IMR-90 (cell line): ENCODE measurements at regions not wholly inside any gene's neighbourhood (a gene's known extent, or its start where the extent isn't known, plus 50 kb on each side); places are given as distances from the start of the nearest gene placed in this dataset.

Experiments used
- ATAC-seq: fragments of 200-7000 bp; cut with Tn5 transposase; 2 replicates; pipeline ENCODE4 v1.9.1; 2020; ENCODE audit warnings: low read depth, mild to moderate bottlenecking, moderate library complexity
- BruUV-seq: library from RNA; stranded (reverse); fragments of 400-500 nt; replicated peaks from 2 replicates; lab custom pipeline; 2021; lab: Mats Ljungman, UMichigan
- CTCF ChIA-PET: fragments of 300-600 bp; formaldehyde crosslinking; extraction: SDS; loops from one replicate; lab custom pipeline; 2021; ENCODE audit warnings: antibody characterized with exemption; lab: Yijun Ruan, JAX
- POLR2A ChIA-PET: fragments of 300-600 bp; sonication (Branson Sonifier 250); formaldehyde crosslinking; loops from one replicate; lab custom pipeline; 2022; ENCODE audit warnings: antibody characterized with exemption; ENCODE audit not compliant: unreplicated experiment; lab: Charles Lee
- DNase-seq: peaks from one replicate; pipeline ENCODE4 v3.0.0; 2013
- H2AFZ ChIP-seq: replicated peaks from 2 replicates; pipeline ENCODE3; 2013; ENCODE audit warnings: low read length, mild to moderate bottlenecking; ENCODE audit not compliant: poor library complexity
- H2AK5ac ChIP-seq: 2 replicates; pipeline ENCODE4 v1.6.1; 2013; ENCODE audit warnings: low read depth, low read length, inconsistent platforms
- H2AK9ac ChIP-seq: replicated peaks from 2 replicates; pipeline ENCODE3; 2013; ENCODE audit warnings: mild to moderate bottlenecking, low read depth, low read length, moderate library complexity; ENCODE audit not compliant: poor library complexity
- H2BK120ac ChIP-seq: 2 replicates; pipeline ENCODE4 v1.6.1; 2013; ENCODE audit warnings: low read depth, low read length, inconsistent platforms
- H2BK15ac ChIP-seq: 3 replicates; pipeline ENCODE4 v1.6.1; 2013; ENCODE audit warnings: low read depth, low read length, inconsistent platforms
- H2BK20ac ChIP-seq: 2 replicates; pipeline ENCODE4 v1.6.1; 2013; ENCODE audit warnings: low read depth, mild to moderate bottlenecking, inconsistent platforms, low read length, moderate library complexity
- H2BK5ac ChIP-seq: 2 replicates; pipeline ENCODE4 v1.6.1; 2013; ENCODE audit warnings: mild to moderate bottlenecking, low read depth, low read length, inconsistent platforms; ENCODE audit not compliant: poor library complexity, severe bottlenecking
- H3K14ac ChIP-seq: replicated peaks from 2 replicates; pipeline ENCODE4 v1.6.1; 2013; ENCODE audit warnings: low read depth, low read length, inconsistent platforms
- H3K18ac ChIP-seq: 2 replicates; pipeline ENCODE4 v1.6.1; 2013; ENCODE audit warnings: low read depth, low read length, control low read depth
- H3K23ac ChIP-seq: 2 replicates; pipeline ENCODE4 v1.6.1; 2013; ENCODE audit warnings: low read depth, low read length, inconsistent platforms
- H3K27ac ChIP-seq: 2 replicates; pipeline ENCODE4 v1.5.1; 2013; ENCODE audit warnings: mild to moderate bottlenecking, control low read depth, low read length; ENCODE audit not compliant: insufficient read depth
- H3K27me3 ChIP-seq: 2 replicates; pipeline ENCODE4 v1.6.1; 2013; ENCODE audit warnings: low read length; ENCODE audit not compliant: control insufficient read depth, insufficient read depth
- H3K36me3 ChIP-seq: 2 replicates; pipeline ENCODE4 v1.6.1; 2013; ENCODE audit warnings: low read length, mixed read lengths; ENCODE audit not compliant: control insufficient read depth, insufficient read depth
- H3K4ac ChIP-seq: 2 replicates; pipeline ENCODE4 v1.6.1; 2013; ENCODE audit warnings: low read depth, low read length, inconsistent platforms
- H3K4me1 ChIP-seq: 2 replicates; pipeline ENCODE4 v1.6.1; 2013; ENCODE audit warnings: low read length, mixed read lengths; ENCODE audit not compliant: control insufficient read depth, insufficient read depth
- H3K4me2 ChIP-seq: 2 replicates; pipeline ENCODE4 v1.6.1; 2013; ENCODE audit warnings: low read depth, mild to moderate bottlenecking, control low read depth, low read length, moderate library complexity
- H3K4me3 ChIP-seq: 2 replicates; pipeline ENCODE4 v1.5.1; 2013; ENCODE audit warnings: low read depth, mild to moderate bottlenecking, control low read depth, low read length, moderate library complexity; ENCODE audit not compliant: insufficient read depth
- H3K56ac ChIP-seq: 2 replicates; pipeline ENCODE4 v1.6.1; 2013; ENCODE audit warnings: low read length, inconsistent platforms; ENCODE audit not compliant: insufficient read depth; ENCODE audit errors: extremely low read depth
- H3K79me1 ChIP-seq, 2 experiments: 2 replicates each; pipeline ENCODE4 v1.6.1; 2013; ENCODE audit warnings: low read length in 2 of 2, inconsistent platforms in 1 of 2, low read depth in 1 of 2
- H3K9ac ChIP-seq: 2 replicates; pipeline ENCODE4 v1.6.1; 2013; ENCODE audit warnings: low read depth, low read length, control low read depth
- H3K9me1 ChIP-seq: 2 replicates; pipeline ENCODE4 v1.6.1; 2013; ENCODE audit warnings: low read length, inconsistent platforms; ENCODE audit not compliant: insufficient read depth
- H3K9me3 ChIP-seq: 2 replicates; pipeline ENCODE4 v1.6.1; 2013; ENCODE audit warnings: low read length; ENCODE audit not compliant: control insufficient read depth, insufficient read depth
- H4K20me1 ChIP-seq: 2 replicates; pipeline ENCODE4 v1.6.1; 2013; ENCODE audit warnings: low read length, inconsistent platforms; ENCODE audit not compliant: insufficient read depth
- H4K5ac ChIP-seq: 2 replicates; pipeline ENCODE4 v1.6.1; 2013; ENCODE audit warnings: mild to moderate bottlenecking, low read depth, low read length, control low read depth
- H4K8ac ChIP-seq, 2 experiments: 2 replicates each; pipeline ENCODE4 v1.6.1; 2013; ENCODE audit warnings: low read depth in 2 of 2, low read length in 2 of 2, control low read depth in 1 of 2, inconsistent platforms in 1 of 2
- H4K91ac ChIP-seq: 2 replicates; pipeline ENCODE4 v1.6.1; 2013; ENCODE audit warnings: low read depth, low read length, inconsistent platforms; ENCODE audit not compliant: insufficient read depth
- BHLHE40 ChIP-seq: fragments of 150-350 bp; IDR thresholded peaks from 2 replicates; pipeline ENCODE4 v1.6.1; 2016; ENCODE audit warnings: mild to moderate bottlenecking, low read depth, low read length
- CEBPB ChIP-seq: IDR thresholded peaks from 2 replicates; pipeline ENCODE4 v1.6.1; 2012; ENCODE audit warnings: low read depth, low read length, improper control_type of control experiment
- CTCF ChIP-seq: conservative IDR thresholded peaks from 2 replicates; pipeline ENCODE4 v1.5.1; 2012; ENCODE audit warnings: mild to moderate bottlenecking, low read depth, low read length, improper control_type of control experiment
- ELK1 ChIP-seq: fragments of 150-350 bp; IDR thresholded peaks from 2 replicates; pipeline ENCODE4 v1.6.1; 2016; ENCODE audit warnings: low read depth, mild to moderate bottlenecking, low read length, moderate library complexity, borderline replicate concordance
- FOS ChIP-seq: fragments of 150-350 bp; IDR thresholded peaks from 2 replicates; pipeline ENCODE4 v1.6.1; 2016; ENCODE audit warnings: low read depth, low read length
- MAFK ChIP-seq: IDR thresholded peaks from 2 replicates; pipeline ENCODE4 v1.6.1; 2012; ENCODE audit warnings: low read depth, low read length, improper control_type of control experiment
- MXI1 ChIP-seq: IDR thresholded peaks from 2 replicates; pipeline ENCODE4 v1.6.1; 2012; ENCODE audit warnings: low read depth, mild to moderate bottlenecking, low read length, moderate library complexity, borderline replicate concordance
- POLR2A ChIP-seq: IDR thresholded peaks from 2 replicates; pipeline ENCODE4 v1.6.1; 2012; ENCODE audit warnings: mild to moderate bottlenecking, low read depth, low read length
- RAD21 ChIP-seq: IDR thresholded peaks from 2 replicates; pipeline ENCODE4 v1.6.1; 2012; ENCODE audit warnings: low read length, improper control_type of control experiment
- RCOR1 ChIP-seq: IDR thresholded peaks from 2 replicates; pipeline ENCODE4 v1.6.1; 2012; ENCODE audit warnings: mild to moderate bottlenecking, low read length, improper control_type of control experiment; ENCODE audit not compliant: insufficient replicate concordance
- RFX5 ChIP-seq: IDR thresholded peaks from 2 replicates; pipeline ENCODE4 v1.8.0; 2012; ENCODE audit warnings: low read depth, mild to moderate bottlenecking, low read length, moderate library complexity
- SMC3 ChIP-seq: fragments of 150-350 bp; IDR thresholded peaks from 2 replicates; pipeline ENCODE4 v1.6.1; 2016; ENCODE audit warnings: low read depth, mild to moderate bottlenecking, antibody characterized with exemption, low read length, moderate library complexity
- USF2 ChIP-seq: fragments of 150-350 bp; IDR thresholded peaks from 2 replicates; pipeline ENCODE4 v1.6.1; 2017; ENCODE audit warnings: mild to moderate bottlenecking, antibody characterized with exemption, low read length, low read depth
- WGBS, 2 experiments: methylation state at CpG; one replicate each; pipeline versions ENCODE4 v1.1.5 to v1.1.7; 2013; ENCODE audit warnings: missing lambda C conversion rate in 2 of 2; ENCODE audit not compliant: insufficient read length in 1 of 2; ENCODE audit errors: extremely low coverage in 2 of 2; 5-methylcytosine and 5-hydroxymethylcytosine counted together
- dilution Hi-C: fragments of 300-500 bp; cut with HindIII; formaldehyde crosslinking; loops from one replicate; pipeline ENCODE4 v1.14.3; 2018; ENCODE audit warnings: low sequenced_read_pairs; ENCODE audit not compliant: unreplicated experiment
- in situ Hi-C: fragments of 300-500 bp; cut with MboI; formaldehyde crosslinking; loops from 3 replicates; pipeline ENCODE4 v1.14.3; 2019; ENCODE audit warnings: low sequenced_read_pairs, inconsistent platforms, mixed read lengths
- intact Hi-C: fragments of 100-400 bp; cut with micrococcal nuclease; formaldehyde crosslinking; loops from 2 replicates; pipeline ENCODE4 v1.10.0; 2022

GRCh38 chr5:74007193-74007592, 381.2 kb downstream of the ARHGEF28 start:
- dilution Hi-C loops: no loop called here
- in situ Hi-C loops: no loop called here
- WGBS, 2 experiments: no CpG with 5 or more reads among the region's 1 CpG
- Histone ChIP-seq H3K56ac (no peak overlapping the region), H3K14ac (no peak overlapping the region), H3K9me3 (no peaks in the 10 kb centered on the region), H2AK9ac (no peak overlapping the region), H3K9ac (no peak overlapping the region), H2BK120ac (no peak overlapping the region), H2BK20ac (no peak overlapping the region), H3K4ac (no peak overlapping the region), H2AK5ac (no peak overlapping the region), H3K36me3 (no peaks in the 10 kb centered on the region), H3K27ac (no peak overlapping the region), H3K4me3 (no peak overlapping the region), H3K79me1 (no peaks in the 10 kb centered on the region), H4K5ac (no peak overlapping the region), H3K9me1 (no peaks in the 10 kb centered on the region), H4K20me1 (no peaks in the 10 kb centered on the region), H2BK15ac (no peak overlapping the region), H3K23ac (no peak overlapping the region), H4K91ac (no peak overlapping the region), H3K27me3 (peaks cover 9% of the 10 kb centered on the region), H2BK5ac (no peak overlapping the region), H3K18ac (no peak overlapping the region), H3K4me2 (no peak overlapping the region), H3K4me1 (no peaks in the 10 kb centered on the region), H2AFZ (no peak overlapping the region), H4K8ac (no peak overlapping the region)
- no TSS peak for BruUV-seq
- ATAC-seq: no peak
- TF ChIP-seq SMC3 (no peak), BHLHE40 (no peak), MXI1 (no peak), RCOR1 (no peak), POLR2A (no peak), MAFK (no peak), ELK1 (no peak), FOS (no peak), RAD21 (no peak), CTCF (no peak), USF2 (no peak), CEBPB (no peak), RFX5 (no peak)
- DNase-seq: no peak
- ChIA-PET POLR2A (no interaction called here), CTCF (no interaction called here)
- intact Hi-C loops: no loop called here
